ENCODE measurements at regions not wholly inside any gene's neighbourhood (a gene's known extent, or its start where the extent isn't known, plus 50 kb on each side); places are given as distances from the start of the nearest gene placed in this dataset.

DNA sequence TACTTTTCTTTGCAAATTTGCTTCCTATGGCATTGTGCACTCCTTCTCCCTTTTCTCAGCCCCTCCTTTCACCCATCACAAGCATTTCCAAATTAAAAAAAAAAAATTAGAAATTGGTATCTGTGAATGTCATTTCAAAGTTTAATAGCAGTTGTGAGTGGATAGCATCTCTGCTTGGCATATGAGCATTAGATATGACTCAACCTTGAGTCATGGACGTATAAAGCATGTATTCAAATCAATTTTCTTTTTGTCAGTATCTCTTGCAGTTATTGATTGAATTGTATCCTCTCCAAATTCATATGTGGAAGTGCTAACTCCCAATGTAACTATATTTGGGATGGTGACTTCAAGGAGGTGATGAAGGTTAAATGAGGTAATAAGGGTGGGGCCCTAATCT lies 60.1 kb upstream of the MAP3K7 start:
- Histone ChIP-seq H3K4me2 (no peak overlapping the region), H3K27ac (no peak overlapping the region), H4K20me1 (no peaks in the 10 kb centered on the region), H3K4me1 (no peaks in the 10 kb centered on the region), H3K9me3 (replicated peaks in 1 of 11) (no peaks in the 10 kb centered on the region), H3K9ac (no peak overlapping the region), H3K4me3 (no peak overlapping the region), H3K27me3 (no peaks in the 10 kb centered on the region), H3K36me3 (no peaks in the 10 kb centered on the region)
- TF ChIP-seq Cebpa-rat (IDR thresholded peaks at IDR 0.05): no peak

DNA sequence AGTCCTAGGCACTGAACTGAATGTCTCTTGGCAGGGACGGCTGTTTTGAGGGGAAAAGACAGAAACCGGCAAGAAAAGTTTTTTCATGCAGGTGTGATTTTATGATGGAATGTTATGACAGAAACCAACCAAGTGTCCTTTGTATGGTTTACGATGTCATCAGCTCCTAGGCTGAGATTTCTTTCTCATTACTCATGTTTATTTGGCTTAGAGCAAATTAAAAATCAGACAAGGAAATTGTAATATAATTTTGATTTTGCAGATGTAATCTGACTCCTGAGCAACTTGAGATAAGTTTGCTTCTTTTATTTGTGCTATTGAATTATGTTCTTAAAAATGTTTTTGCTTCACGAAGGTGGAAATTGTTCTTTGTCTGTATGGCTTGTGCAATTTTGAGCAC lies 58.8 kb upstream of the MAP3K7 start:
- H3K27ac ChIP-seq: no peak overlapping the region

GRCh38 chr6:90644492-90644891 lies 57.6 kb upstream of the MAP3K7 start:
- Histone ChIP-seq H3K27ac (no peak overlapping the region), H3K4me2 (no peak overlapping the region), H4K20me1 (no peaks in the 10 kb centered on the region), H3K4me3 (no peak overlapping the region), H3K9me3 (replicated peaks in 1 of 11) (no peaks in the 10 kb centered on the region), H3K9ac (no peak overlapping the region), H3K36me3 (no peaks in the 10 kb centered on the region), H3K4me1 (no peaks in the 10 kb centered on the region), H3K27me3 (no peaks in the 10 kb centered on the region)
- TF ChIP-seq Cebpa-rat (IDR thresholded peaks at IDR 0.05): no peak

More for the DNA sequence above, 58.8 kb upstream of the MAP3K7 start:
- Histone ChIP-seq H4K20me1 (no peaks in the 10 kb centered on the region), H3K4me1 (no peaks in the 10 kb centered on the region), H3K4me2 (no peak overlapping the region), H3K9ac (no peak overlapping the region), H3K36me3 (no peaks in the 10 kb centered on the region), H3K4me3 (no peak overlapping the region), H3K9me3 (replicated peaks in 1 of 11) (no peaks in the 10 kb centered on the region), H3K27me3 (no peaks in the 10 kb centered on the region)
- no peak for TF ChIP-seq Cebpa-rat (IDR thresholded peaks at IDR 0.05)

GRCh38 chr6:90643381-90643780 lies 56.5 kb upstream of the MAP3K7 start:
- Histone ChIP-seq H3K4me3 (no peak overlapping the region), H3K27ac (no peak overlapping the region), H3K9me3 (replicated peaks in 1 of 11) (peaks cover 0 to under 1% (median 0%) of the 10 kb centered on the region in 11 experiments; a peak in 2 of 22 replicates), H3K36me3 (no peaks in the 10 kb centered on the region), H3K4me1 (no peaks in the 10 kb centered on the region), H4K20me1 (no peaks in the 10 kb centered on the region), H3K4me2 (no peak overlapping the region), H3K9ac (no peak overlapping the region), H3K27me3 (no peaks in the 10 kb centered on the region)
- TF ChIP-seq Cebpa-rat (IDR thresholded peaks at IDR 0.05): no peak

- Histone ChIP-seq H3K36me3 (no peaks in the 10 kb centered on the region), H3K27me3 (no peaks in the 10 kb centered on the region), H3K27ac (no peak overlapping the region), H3K9ac (no peak overlapping the region), H4K20me1 (no peaks in the 10 kb centered on the region), H3K4me2 (no peak overlapping the region), H3K9me3 (replicated peaks in 1 of 11) (peaks cover 5 to 17% (median 11%) of the 10 kb centered on the region in 11 experiments; a peak in 16 of 22 replicates), H3K4me3 (no peak overlapping the region), H3K4me1 (no peaks in the 10 kb centered on the region)
- TF ChIP-seq Cebpa-rat (IDR thresholded peaks at IDR 0.05): no peak
These were observed 50.4 kb upstream of the MAP3K7 start for GRCh38 chr6:90637320-90637719.

Measured in BLaER1 treated with 17β-estradiol and CSF1 and Interleukin-3, amounts not matched to agents 10 nM and 100 nM (cell line).